ENCODE measurements at regions not wholly inside any gene's neighbourhood (a gene's known extent, or its start where the extent isn't known, plus 50 kb on each side); places are given as distances from the start of the nearest gene placed in this dataset.
"Not testable (repeated sequence)": the region's sequence is repeated elsewhere in the genome, so short reads cannot be mapped to it uniquely, and the experiment has no call there.

GRCh38 chr5:58016877-58017276 lies 443.0 kb downstream of the PLK2 start:
- DNase-seq (ENCODE audit: low read depth) = no peak

DNA sequence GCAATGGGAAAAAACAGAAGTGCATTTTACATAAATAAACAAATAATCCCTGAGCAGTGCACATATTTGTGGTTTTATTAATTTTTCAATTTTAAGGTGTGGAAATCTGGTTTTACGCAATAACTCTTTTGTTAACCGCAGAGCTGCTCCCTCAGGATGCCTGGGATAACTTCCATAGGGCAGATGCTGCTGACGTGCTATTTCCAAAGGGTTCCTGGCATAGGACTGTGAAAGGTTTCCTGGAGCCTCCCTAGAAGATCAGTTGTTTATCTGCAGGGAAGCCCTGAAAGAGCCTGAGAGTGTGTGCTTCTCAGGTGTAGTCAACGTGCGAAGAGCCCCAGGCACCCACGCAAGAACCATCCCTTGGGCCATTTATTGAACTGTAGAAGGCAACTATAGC lies 443.5 kb downstream of the PLK2 start:
- DNase-seq (ENCODE audit: low read depth) = no peak

DNA sequence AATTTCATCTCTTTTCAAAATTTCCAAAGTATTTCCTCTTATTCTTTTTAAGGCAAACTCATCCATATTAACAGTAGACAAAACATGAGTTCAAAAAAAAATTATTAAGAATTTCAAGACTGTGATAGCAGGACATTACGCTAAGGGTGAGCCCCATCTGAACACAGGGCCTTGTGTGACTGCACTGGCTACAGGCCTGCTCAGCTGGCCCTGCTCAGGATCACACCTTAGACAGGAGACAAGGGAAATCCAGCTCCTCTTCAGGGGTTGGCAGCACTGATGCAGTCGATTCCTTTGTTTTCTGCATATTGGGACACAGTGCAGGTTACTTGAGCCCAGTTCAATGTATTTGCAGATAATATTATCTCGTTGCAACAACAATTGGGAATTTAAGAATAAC lies 444.7 kb downstream of the PLK2 start:
- DNase-seq (ENCODE audit: low read depth) = no peak

- DNase-seq (ENCODE audit: low read depth) = no peak
Observed at GRCh38 chr5:58013542-58014258, 446.2 kb downstream of the PLK2 start.

DNA sequence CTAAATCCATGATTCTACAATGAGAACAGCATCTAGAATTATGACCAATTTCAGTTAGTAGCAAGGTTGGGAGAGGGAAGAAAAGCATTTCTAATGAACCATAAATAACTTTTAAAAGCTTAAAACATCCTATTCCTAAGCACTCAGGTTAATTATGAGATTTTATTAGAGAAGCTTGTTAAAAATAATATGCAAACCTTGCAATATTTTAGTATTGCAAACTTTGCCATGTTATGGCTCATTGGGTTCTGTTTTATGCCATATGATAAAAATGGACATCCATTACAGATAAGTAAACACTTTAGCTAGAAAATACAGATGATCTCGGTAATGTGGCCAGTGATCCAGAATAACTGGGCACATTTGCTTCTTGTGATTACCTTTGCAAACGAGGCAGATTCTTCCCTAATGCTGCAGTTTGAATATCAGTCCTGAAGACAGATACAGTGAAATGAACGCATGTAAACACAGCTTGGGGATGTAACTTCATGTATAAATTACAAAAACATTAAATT lies 447.0 kb downstream of the PLK2 start:
- no peak for DNase-seq (ENCODE audit: low read depth)

DNA sequence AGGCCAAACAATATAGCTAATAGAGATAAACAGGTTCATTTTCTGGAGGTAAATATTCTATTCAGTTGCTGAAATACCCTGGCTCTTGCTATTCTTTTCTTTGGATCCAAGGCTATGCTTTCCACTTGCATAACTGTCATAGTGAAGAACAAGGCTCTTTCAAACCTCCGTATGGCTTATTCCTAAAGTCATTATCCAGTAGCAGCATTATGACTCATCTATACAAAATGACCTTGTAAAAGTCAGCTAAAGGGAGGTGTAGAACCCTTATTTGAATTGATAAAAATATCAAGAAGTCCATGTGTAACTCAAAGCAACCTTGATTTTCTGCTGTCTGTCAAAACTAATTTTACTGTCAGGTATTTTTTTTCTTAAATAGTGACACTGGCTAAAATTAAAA lies 447.8 kb downstream of the PLK2 start:
- no peak for DNase-seq (ENCODE audit: low read depth)

DNA sequence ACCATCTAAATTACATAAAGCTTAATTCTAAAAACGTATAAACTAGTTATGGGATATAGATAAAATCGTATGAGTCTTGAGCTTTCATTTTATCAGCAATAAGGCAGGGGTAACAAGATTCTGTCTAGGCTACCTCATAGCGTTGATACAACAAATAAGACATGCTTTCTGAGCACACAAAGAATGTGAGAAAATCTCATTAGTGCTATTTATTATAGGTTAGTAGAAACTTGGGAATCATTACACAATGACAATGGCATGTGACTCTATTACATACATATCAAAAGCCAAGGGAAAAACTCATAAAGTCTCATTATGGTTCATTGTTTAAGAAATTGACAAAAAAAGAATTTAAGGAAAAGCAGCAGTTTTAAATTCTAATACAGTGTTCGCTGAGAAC lies 448.6 kb downstream of the PLK2 start:
- DNase-seq (ENCODE audit: low read depth) = no peak

DNA sequence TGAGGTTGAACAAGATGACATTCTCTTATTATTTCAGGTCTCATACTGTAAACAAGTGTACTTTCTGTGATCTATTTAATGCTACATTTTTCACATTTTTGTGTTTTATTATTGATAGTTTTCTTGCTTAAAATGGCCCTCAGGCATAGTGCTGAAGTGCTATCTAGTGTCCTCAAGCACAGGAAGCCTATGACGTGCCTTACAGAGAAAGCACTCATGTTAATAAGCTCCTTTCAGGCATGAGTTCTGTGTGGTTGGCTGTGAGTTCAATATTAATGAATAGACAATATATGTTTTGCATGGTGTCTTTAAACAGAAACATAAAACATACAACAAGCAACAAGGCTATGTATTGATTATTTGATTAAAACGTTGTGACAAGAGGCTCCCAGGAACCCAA lies 450.1 kb downstream of the PLK2 start:
- no peak for DNase-seq (ENCODE audit: low read depth)

DNA sequence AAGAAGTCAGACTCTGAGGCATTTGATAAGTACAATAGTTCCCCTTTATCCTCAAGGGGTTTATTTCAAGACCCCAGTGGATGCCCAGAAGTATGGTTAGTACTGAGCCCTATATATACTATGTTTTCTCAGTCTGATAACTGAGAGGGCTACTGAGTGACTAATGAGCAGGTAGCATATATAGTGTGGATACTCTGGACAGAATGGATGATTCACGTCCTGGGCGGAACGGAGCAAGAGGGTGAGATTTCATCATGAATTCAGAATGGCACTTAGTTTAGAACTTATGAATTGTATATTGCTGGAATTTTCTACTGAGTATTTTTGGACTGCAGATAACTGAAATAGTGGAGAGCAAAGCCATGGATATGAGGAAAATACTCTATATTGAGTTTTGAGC lies 457.6 kb downstream of the PLK2 start:
- peak; percentile 36 for DNase-seq (ENCODE audit: low read depth)

DNA sequence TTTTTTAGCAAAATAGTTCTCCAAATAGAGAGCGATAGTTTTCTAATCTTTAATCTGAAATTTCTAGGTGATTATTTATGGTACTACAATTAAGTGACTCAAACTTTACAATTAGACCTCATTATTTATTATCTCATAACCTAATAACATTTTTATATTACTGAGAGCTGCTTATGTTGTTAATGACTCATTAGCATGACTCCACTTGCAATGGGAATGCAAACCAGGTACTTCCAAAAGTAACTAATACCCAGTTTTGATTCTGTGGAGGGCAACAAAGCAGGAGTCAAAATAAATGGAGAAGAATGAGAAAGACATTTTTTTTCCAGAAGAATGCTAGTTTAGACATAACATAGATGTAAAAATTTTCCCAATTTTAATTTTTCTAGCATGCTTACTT lies 466.0 kb downstream of the PLK2 start:
- DNase-seq (ENCODE audit: low read depth) = no peak

DNA sequence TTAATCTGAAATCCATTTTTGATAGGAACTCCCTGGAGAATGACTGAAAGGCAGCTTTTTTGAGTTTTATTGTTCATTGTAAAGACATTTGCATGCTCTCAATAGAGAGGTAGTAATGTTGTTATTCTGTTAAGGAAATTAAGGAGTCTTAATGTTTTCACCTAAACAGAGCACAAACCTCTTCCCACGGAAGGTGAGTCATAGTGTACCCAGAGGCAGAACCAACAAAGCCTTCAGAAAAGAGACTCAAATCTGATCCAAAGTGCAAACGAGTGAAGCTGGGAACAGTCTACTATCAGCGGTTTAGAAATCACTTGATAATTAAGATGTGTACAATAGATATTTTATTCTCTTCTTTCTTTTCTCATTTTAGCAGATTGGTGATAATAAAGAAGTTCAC lies 470.5 kb downstream of the PLK2 start:
- DNase-seq (ENCODE audit: low read depth) = no peak

DNA sequence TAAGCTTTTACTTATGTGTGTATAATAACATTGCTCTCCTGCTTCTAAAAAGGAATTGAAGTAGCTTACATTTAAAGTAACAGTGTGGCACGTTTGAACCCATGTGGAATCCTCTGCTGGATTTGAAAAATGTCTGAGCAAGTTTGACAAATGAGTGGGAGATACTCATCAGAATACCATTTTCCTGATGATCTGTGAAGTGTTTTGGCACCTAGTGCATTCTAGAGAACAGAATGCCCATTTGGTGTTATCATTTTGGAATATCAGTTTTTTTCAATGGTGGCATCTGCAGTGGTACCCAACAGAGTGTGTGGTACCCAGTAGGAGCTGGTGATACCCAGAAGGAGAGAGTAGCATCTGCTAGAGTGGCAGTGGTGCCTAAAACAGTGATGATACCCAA lies 471.1 kb downstream of the PLK2 start:
- no peak for DNase-seq (ENCODE audit: low read depth)

GRCh38 chr5:57987552-57987951 lies 472.3 kb downstream of the PLK2 start:
- no peak for DNase-seq (ENCODE audit: low read depth)

GRCh38 chr5:57986761-57987341 lies 473.0 kb downstream of the PLK2 start:
- no peak for DNase-seq (ENCODE audit: low read depth)

- no peak for DNase-seq (ENCODE audit: low read depth)
Observed at GRCh38 chr5:57983426-57983825, 476.5 kb downstream of the PLK2 start.

GRCh38 chr5:57979671-57980070 lies 480.2 kb downstream of the PLK2 start:
- no peak for DNase-seq (ENCODE audit: low read depth)

DNA sequence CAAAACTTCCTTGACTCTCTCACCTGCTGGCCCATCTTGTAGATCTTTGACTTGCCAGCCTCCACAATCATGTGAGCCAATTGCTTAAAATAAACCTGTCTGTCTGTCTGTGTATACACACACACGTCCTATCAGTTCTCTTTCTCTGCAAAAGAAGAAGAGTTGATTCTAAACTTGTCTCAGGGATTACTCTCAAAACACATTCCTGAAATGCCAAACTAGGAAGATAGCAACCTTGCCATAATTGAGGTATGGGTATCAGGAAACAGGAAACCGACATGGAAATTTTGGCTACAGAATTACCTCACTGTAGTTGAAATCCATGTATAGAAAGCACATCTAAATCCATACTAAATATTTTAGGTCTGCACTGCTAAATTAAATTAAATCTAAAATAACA lies 483.4 kb downstream of the PLK2 start:
- no peak for DNase-seq (ENCODE audit: low read depth)

- not testable (repeated sequence) for DNase-seq (ENCODE audit: low read depth)
Observed at GRCh38 chr5:57972099-57972498, 487.8 kb downstream of the PLK2 start.

- no peak for DNase-seq (ENCODE audit: low read depth)
Observed at GRCh38 chr5:57960569-57960968, 478.0 kb upstream of the ACTBL2 start.

GRCh38 chr5:57956636-57957035 lies 474.0 kb upstream of the ACTBL2 start:
- no peak for DNase-seq (ENCODE audit: low read depth)

GRCh38 chr5:57955511-57955910 lies 472.9 kb upstream of the ACTBL2 start:
- no peak for DNase-seq (ENCODE audit: low read depth)

DNA sequence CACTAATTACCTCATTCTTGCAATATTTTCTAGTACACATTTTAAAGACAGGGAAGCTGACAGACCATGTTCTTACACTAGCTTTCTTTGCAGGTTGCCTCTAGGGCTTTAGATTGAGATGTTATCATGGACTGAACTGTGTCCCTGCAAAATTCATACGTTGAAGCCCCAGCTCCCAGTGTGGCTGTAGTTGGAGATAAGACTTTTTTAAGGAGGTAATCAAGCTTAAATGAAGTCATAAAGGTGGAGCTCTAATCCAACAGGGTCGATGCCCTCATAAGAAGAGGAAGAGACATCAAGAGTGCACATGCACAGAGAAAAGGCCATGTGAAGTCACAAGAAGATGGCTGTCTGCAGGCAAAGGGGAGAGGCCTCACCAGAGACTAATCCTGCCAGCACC lies 471.2 kb upstream of the ACTBL2 start:
- DNase-seq (ENCODE audit: low read depth) = no peak

DNA sequence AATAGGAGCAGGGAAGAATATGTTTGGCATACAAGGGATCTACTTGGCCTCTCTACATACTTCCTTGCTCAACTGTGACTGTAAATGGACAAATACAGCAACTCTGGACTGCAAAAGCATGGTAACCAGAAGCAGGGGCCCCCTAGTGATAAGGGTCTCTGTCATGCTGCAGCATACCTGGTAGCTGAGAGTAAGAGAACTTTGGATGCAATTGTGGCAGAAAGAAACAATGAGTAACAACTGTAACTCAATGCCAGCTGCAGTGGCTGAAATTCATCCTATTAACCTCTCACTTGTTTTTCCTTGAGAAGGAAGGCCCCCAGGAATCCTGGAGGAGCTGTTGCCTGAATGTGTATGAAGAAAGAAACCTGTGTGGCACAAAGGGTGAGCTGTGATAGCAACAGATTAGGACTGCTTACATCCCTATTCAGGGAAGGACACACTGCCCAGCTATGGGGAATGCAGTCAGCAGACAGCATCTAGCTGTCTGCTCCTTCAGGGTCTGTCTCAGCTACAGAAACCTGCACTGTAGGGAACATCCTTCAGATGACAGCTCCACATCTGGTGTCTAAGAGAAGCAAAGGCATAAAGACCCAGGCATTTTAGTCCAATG lies 468.1 kb upstream of the ACTBL2 start:
- DNase-seq (ENCODE audit: low read depth) = no peak

- no peak for DNase-seq (ENCODE audit: low read depth)
Observed at GRCh38 chr5:57948091-57948490, 465.5 kb upstream of the ACTBL2 start.

Data from HS-5 (cell line).